GM12878 (cell line): ENCODE measurements at regions not wholly inside any gene's neighbourhood (a gene's known extent, or its start where the extent isn't known, plus 50 kb on each side); places are given as distances from the start of the nearest gene placed in this dataset.

Experiments
- HDAC6 ChIP-seq: fragments of 200-600 bp; sonication (generic); IDR thresholded peaks from one replicate; pipeline ENCODE4 v1.8.0; 2017; ENCODE audit warnings: antibody characterized with exemption; ENCODE audit not compliant: unreplicated experiment
- IKZF2 ChIP-seq, 2 experiments: fragments of 450-650 bp; IDR thresholded peaks; 2 replicates each; pipeline ENCODE4 v1.6.1; 2017; ENCODE audit warnings: mild to moderate bottlenecking in 2 of 2, moderate library complexity in 2 of 2
- MXI1 ChIP-seq: fragments of 150-350 bp; IDR thresholded peaks from 2 replicates; pipeline ENCODE4 v1.6.1; 2011; ENCODE audit warnings: low read depth, mild to moderate bottlenecking, inconsistent platforms, low read length, improper control_type of control experiment
- SREBF2 ChIP-seq: IDR thresholded peaks from 2 replicates; pipeline ENCODE4 v1.6.1; 2012; ENCODE audit warnings: mild to moderate bottlenecking, low read length
- STAT3 ChIP-seq: IDR thresholded peaks from 2 replicates; pipeline ENCODE4 v1.6.1; 2011; ENCODE audit warnings: low read depth, low read length, improper control_type of control experiment
- TF ChIP-seq, protein P1 (sequence below): fragments of 450-650 bp; IDR thresholded peaks from 2 replicates; pipeline ENCODE4 v1.6.1; 2014; ENCODE audit warnings: mild to moderate bottlenecking
- TF ChIP-seq, protein P2 (sequence below): fragments of 450-650 bp; IDR thresholded peaks from 2 replicates; pipeline ENCODE4 v1.6.1; 2017; ENCODE audit warnings: mild to moderate bottlenecking, moderate library complexity
- TF ChIP-seq, protein P3 (sequence below): fragments of 450-650 bp; IDR thresholded peaks from 2 replicates; pipeline ENCODE4 v1.6.1; 2017; ENCODE audit warnings: low read depth, mild to moderate bottlenecking, moderate library complexity

DNA sequence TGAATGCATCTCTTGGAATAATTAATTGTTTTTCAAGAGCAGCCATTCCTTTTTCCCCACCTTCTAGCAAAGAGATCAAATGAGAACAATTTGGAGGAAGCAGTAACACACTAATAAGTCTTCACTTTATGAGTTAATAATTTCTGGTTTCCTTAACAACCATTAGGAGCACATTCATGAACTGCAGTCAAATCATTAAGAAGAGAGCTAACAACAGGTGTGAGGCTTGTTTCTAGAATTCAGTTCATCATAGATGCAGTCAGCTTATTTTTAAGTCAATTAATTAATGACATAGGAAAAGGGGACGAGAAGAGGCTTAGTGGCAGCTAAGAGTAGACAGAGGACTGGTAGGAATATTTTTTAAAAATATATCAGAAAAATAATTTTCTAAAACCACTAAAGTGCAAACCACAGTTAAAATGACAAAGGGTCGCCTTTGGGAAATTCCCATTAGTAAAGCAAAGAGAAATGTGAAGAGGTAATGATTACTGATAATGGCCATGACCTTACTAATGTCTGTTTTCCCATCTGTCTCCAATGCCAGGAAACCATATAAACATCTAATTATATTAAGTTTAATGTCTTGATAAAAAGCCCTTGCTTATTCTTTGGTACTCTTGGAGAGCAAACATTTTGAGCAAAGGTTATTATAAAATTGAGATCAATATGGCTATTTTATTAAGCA is 184.2 kb downstream of the KCNJ2 start (continued):
- TF ChIP-seq, protein P1, sequence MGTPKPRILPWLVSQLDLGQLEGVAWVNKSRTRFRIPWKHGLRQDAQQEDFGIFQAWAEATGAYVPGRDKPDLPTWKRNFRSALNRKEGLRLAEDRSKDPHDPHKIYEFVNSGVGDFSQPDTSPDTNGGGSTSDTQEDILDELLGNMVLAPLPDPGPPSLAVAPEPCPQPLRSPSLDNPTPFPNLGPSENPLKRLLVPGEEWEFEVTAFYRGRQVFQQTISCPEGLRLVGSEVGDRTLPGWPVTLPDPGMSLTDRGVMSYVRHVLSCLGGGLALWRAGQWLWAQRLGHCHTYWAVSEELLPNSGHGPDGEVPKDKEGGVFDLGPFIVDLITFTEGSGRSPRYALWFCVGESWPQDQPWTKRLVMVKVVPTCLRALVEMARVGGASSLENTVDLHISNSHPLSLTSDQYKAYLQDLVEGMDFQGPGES = no peak
- TF ChIP-seq HDAC6 = no peak
- no peak for TF ChIP-seq STAT3
- no peak for TF ChIP-seq MXI1
- TF ChIP-seq, protein P2, sequence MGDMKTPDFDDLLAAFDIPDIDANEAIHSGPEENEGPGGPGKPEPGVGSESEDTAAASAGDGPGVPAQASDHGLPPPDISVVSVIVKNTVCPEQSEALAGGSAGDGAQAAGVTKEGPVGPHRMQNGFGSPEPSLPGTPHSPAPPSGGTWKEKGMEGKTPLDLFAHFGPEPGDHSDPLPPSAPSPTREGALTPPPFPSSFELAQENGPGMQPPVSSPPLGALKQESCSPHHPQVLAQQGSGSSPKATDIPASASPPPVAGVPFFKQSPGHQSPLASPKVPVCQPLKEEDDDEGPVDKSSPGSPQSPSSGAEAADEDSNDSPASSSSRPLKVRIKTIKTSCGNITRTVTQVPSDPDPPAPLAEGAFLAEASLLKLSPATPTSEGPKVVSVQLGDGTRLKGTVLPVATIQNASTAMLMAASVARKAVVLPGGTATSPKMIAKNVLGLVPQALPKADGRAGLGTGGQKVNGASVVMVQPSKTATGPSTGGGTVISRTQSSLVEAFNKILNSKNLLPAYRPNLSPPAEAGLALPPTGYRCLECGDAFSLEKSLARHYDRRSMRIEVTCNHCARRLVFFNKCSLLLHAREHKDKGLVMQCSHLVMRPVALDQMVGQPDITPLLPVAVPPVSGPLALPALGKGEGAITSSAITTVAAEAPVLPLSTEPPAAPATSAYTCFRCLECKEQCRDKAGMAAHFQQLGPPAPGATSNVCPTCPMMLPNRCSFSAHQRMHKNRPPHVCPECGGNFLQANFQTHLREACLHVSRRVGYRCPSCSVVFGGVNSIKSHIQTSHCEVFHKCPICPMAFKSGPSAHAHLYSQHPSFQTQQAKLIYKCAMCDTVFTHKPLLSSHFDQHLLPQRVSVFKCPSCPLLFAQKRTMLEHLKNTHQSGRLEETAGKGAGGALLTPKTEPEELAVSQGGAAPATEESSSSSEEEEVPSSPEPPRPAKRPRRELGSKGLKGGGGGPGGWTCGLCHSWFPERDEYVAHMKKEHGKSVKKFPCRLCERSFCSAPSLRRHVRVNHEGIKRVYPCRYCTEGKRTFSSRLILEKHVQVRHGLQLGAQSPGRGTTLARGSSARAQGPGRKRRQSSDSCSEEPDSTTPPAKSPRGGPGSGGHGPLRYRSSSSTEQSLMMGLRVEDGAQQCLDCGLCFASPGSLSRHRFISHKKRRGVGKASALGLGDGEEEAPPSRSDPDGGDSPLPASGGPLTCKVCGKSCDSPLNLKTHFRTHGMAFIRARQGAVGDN = no peak
- TF ChIP-seq, protein P3, sequence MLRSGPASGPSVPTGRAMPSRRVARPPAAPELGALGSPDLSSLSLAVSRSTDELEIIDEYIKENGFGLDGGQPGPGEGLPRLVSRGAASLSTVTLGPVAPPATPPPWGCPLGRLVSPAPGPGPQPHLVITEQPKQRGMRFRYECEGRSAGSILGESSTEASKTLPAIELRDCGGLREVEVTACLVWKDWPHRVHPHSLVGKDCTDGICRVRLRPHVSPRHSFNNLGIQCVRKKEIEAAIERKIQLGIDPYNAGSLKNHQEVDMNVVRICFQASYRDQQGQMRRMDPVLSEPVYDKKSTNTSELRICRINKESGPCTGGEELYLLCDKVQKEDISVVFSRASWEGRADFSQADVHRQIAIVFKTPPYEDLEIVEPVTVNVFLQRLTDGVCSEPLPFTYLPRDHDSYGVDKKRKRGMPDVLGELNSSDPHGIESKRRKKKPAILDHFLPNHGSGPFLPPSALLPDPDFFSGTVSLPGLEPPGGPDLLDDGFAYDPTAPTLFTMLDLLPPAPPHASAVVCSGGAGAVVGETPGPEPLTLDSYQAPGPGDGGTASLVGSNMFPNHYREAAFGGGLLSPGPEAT = 0 out of 2 replicates have a peak, but pooled peaks have one; percentile 15
- peak; percentile 34 to 38; a peak in 2 of 4 replicates for TF ChIP-seq IKZF2 (IDR thresholded peaks at IDR 0.05)
- TF ChIP-seq SREBF2 = no peak
